ENCODE measurements at regions not wholly inside any gene's neighbourhood (a gene's known extent, or its start where the extent isn't known, plus 50 kb on each side); places are given as distances from the start of the nearest gene placed in this dataset.

GRCh38 chr15:31473385-31474058 lies 146.9 kb downstream of the KLF13 start:
- no peak for DNase-seq (ENCODE audit: low spot score)

- no peak for DNase-seq (ENCODE audit: low spot score)
These were observed 147.6 kb downstream of the KLF13 start for GRCh38 chr15:31474059-31474868.

- DNase-seq (ENCODE audit: low spot score), result no peak
These were observed 149.7 kb downstream of the KLF13 start for GRCh38 chr15:31476236-31476810.

GRCh38 chr15:31476866-31477265 lies 150.2 kb downstream of the KLF13 start:
- DNase-seq (ENCODE audit: low spot score), result no peak

- no peak for DNase-seq (ENCODE audit: low spot score)
These were observed 150.7 kb downstream of the KLF13 start for GRCh38 chr15:31477301-31477700.

GRCh38 chr15:31477851-31478701 lies 151.4 kb downstream of the KLF13 start:
- no peak for DNase-seq (ENCODE audit: low spot score)

GRCh38 chr15:31478702-31479221 lies 152.1 kb downstream of the KLF13 start:
- no peak for DNase-seq (ENCODE audit: low spot score)

GRCh38 chr15:31480356-31481025 lies 153.9 kb downstream of the KLF13 start:
- DNase-seq (ENCODE audit: low spot score), result no peak

- DNase-seq (ENCODE audit: low spot score), result no peak
These were observed 154.5 kb downstream of the KLF13 start for GRCh38 chr15:31481142-31481541.

GRCh38 chr15:31482122-31482922 lies 155.7 kb downstream of the KLF13 start:
- DNase-seq (ENCODE audit: low spot score), result no peak

GRCh38 chr15:31483053-31483985 lies 156.7 kb downstream of the KLF13 start:
- DNase-seq (ENCODE audit: low spot score), result no peak

GRCh38 chr15:31483986-31484951 lies 157.6 kb downstream of the KLF13 start:
- DNase-seq (ENCODE audit: low spot score), result no peak

- no peak for DNase-seq (ENCODE audit: low spot score)
These were observed 158.4 kb downstream of the KLF13 start for GRCh38 chr15:31484986-31485385.

GRCh38 chr15:31485431-31485830 lies 158.8 kb downstream of the KLF13 start:
- DNase-seq (ENCODE audit: low spot score), result no peak

- DNase-seq (ENCODE audit: low spot score), result no peak
These were observed 159.4 kb downstream of the KLF13 start for GRCh38 chr15:31485911-31486461.

- no peak for DNase-seq (ENCODE audit: low spot score)
These were observed 159.9 kb downstream of the KLF13 start for GRCh38 chr15:31486506-31486905.

GRCh38 chr15:31486906-31487695 lies 160.5 kb downstream of the KLF13 start:
- DNase-seq (ENCODE audit: low spot score), result no peak
